Lung (tissue), 11 donors: ENCODE measurements at regions not wholly inside any gene's neighbourhood (a gene's known extent, or its start where the extent isn't known, plus 50 kb on each side); places are given as distances from the start of the nearest gene placed in this dataset.

Experiments
- ATAC-seq: fragments of 200-7000 bp; cut with Tn5 transposase; one replicate; pipeline ENCODE4 v1.9.1; 2020; ENCODE audit warnings: moderate number of reproducible peaks; ENCODE audit not compliant: insufficient read depth, low FRiP score
- DNase-seq, 3 donors: peaks; one replicate each; pipeline ENCODE4 v3.0.0-alpha.2; 2013 to 2017
- H3K27ac ChIP-seq, 2 donors: one replicate each; pipeline ENCODE4 v1.5.1; 2013; ENCODE audit warnings: mild to moderate bottlenecking in 2 of 2, moderate library complexity in 2 of 2, control low read depth in 1 of 2, inconsistent platforms in 1 of 2, low read depth in 1 of 2, low read length in 1 of 2
- H3K27me3 ChIP-seq, 3 donors: one replicate each; pipeline ENCODE4 v1.5.1; 2013; ENCODE audit warnings: low read length in 2 of 3; ENCODE audit not compliant: control insufficient read depth in 3 of 3, insufficient read depth in 3 of 3
- H3K36me3 ChIP-seq, 4 donors: one replicate each; pipeline ENCODE4 v1.5.1; 2013; ENCODE audit warnings: low read length in 4 of 4, mild to moderate bottlenecking in 1 of 4, moderate library complexity in 1 of 4; ENCODE audit not compliant: control insufficient read depth in 4 of 4, insufficient read depth in 4 of 4
- H3K4me1 ChIP-seq, 5 donors: one replicate each; pipeline ENCODE4 v1.5.1; 2013; ENCODE audit warnings: low read length in 5 of 5, mild to moderate bottlenecking in 2 of 5, moderate library complexity in 1 of 5; ENCODE audit not compliant: control insufficient read depth in 5 of 5, insufficient read depth in 5 of 5
- H3K4me3 ChIP-seq: one replicate; pipeline ENCODE4 v1.5.1; 2013; ENCODE audit warnings: mild to moderate bottlenecking, control low read depth, moderate library complexity
- H3K9ac ChIP-seq, 2 donors: one replicate each; pipeline ENCODE4 v1.5.1; 2013; ENCODE audit warnings: low read length in 2 of 2, control low read depth in 1 of 2; ENCODE audit not compliant: insufficient read depth in 1 of 2
- H3K9me3 ChIP-seq, 4 donors: one replicate each; pipeline ENCODE4 v1.5.1; 2013; ENCODE audit warnings: low read length in 3 of 4, mild to moderate bottlenecking in 1 of 4, moderate library complexity in 1 of 4; ENCODE audit not compliant: control insufficient read depth in 4 of 4, insufficient read depth in 3 of 4
- WGBS, 2 donors: extraction: QIAGEN DNeasy Blood & Tissue Kit; methylation state at CpG; one replicate each; pipeline ENCODE4 v1.1.7; 2013; 5-methylcytosine and 5-hydroxymethylcytosine counted together
- TF ChIP-seq, protein P1 (sequence below): IDR thresholded peaks from 2 replicates; pipeline ENCODE4 v1.5.1; 2012; ENCODE audit warnings: mild to moderate bottlenecking; ENCODE audit errors: control extremely low read depth, extremely low read depth
- donor health status: control.
- donor health status: control.
- donor health status: Bipolar disorder and iron deficiency.
- donor health status: healthy.
- donor health status: DM: yes; HTN: yes; CAD: no.

GRCh38 chr7:26000841-26001240 lies 151.2 kb upstream of the NFE2L3 start:
- TF ChIP-seq, protein P1, sequence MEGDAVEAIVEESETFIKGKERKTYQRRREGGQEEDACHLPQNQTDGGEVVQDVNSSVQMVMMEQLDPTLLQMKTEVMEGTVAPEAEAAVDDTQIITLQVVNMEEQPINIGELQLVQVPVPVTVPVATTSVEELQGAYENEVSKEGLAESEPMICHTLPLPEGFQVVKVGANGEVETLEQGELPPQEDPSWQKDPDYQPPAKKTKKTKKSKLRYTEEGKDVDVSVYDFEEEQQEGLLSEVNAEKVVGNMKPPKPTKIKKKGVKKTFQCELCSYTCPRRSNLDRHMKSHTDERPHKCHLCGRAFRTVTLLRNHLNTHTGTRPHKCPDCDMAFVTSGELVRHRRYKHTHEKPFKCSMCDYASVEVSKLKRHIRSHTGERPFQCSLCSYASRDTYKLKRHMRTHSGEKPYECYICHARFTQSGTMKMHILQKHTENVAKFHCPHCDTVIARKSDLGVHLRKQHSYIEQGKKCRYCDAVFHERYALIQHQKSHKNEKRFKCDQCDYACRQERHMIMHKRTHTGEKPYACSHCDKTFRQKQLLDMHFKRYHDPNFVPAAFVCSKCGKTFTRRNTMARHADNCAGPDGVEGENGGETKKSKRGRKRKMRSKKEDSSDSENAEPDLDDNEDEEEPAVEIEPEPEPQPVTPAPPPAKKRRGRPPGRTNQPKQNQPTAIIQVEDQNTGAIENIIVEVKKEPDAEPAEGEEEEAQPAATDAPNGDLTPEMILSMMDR: no peak
- DNase-seq (no peak), ATAC-seq (no peak)
- Histone ChIP-seq H3K27ac (no peak overlapping the region), H3K36me3 (no peaks in the 10 kb centered on the region), H3K4me1 (peaks cover 0 to 7% (median 0%) of the 10 kb centered on the region in 5 donors), H3K4me3 (no peak overlapping the region), H3K9me3 (peaks cover 0 to 3% (median 0%) of the 10 kb centered on the region in 4 donors), H3K27me3 (no peaks in the 10 kb centered on the region), H3K9ac (no peak overlapping the region)
- WGBS, 2 donors: 81 to 92% methylated on average over 3 of the region's 3 CpGs

DNA sequence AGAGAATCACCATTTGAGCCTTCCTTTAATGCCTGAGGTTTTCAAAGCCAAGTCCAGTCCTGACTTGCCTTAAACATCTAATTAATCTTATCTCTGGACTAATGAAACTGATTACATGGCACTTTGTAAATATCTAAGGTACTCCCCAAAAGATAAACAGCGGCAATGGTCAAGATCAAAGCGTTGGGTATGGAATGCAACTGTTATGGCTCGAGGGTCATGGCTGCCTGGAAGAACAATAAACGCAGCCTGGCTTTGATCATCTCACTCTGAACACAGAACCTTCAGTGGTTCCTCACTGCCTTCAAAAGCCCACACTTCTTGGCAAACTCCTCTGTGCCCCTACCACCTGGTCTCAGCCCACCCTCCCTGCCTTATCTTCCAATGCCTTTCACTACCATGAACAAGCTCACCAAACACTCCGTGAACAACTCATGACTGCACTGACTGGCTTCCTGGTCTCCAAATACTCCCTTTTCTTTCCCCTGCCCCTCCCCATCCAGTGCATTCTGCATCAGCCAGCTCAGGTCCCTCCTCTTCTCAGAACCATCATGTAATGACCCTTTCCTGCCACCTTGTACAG lies 150.2 kb upstream of the NFE2L3 start:
- WGBS, 2 donors: 46 to 67% methylated on average over 5 of the region's 5 CpGs
- TF ChIP-seq, protein P1: no peak
- H3K9ac ChIP-seq: no peak overlapping the region
- H3K27me3 ChIP-seq: no peaks in the 10 kb centered on the region
- no peak overlapping the region for H3K27ac ChIP-seq
- H3K9me3 ChIP-seq: peaks cover 0 to 3% (median 0%) of the 10 kb centered on the region in 4 donors
- H3K4me3 ChIP-seq: no peak overlapping the region
- no peaks in the 10 kb centered on the region for H3K36me3 ChIP-seq
- ATAC-seq (no peak), DNase-seq (no peak)
- H3K4me1 ChIP-seq: peaks cover 0 to 7% (median 0%) of the 10 kb centered on the region in 5 donors

- Histone ChIP-seq H3K36me3 (no peaks in the 10 kb centered on the region), H3K9ac (no peak overlapping the region), H3K4me1 (peaks cover 0 to 7% (median 0%) of the 10 kb centered on the region in 5 donors), H3K27me3 (no peaks in the 10 kb centered on the region), H3K27ac (no peak overlapping the region), H3K4me3 (no peak overlapping the region), H3K9me3 (peaks cover 0 to 2% (median 0%) of the 10 kb centered on the region in 4 donors)
- 77 to 90% methylated on average over 12 of the region's 12 CpGs for WGBS, 2 donors
- ATAC-seq: no peak
- DNase-seq: peak in 1 of 3 donors; percentile 27
- TF ChIP-seq, protein P1: no peak
Measured at GRCh38 chr7:26005683-26006410, 146.2 kb upstream of the NFE2L3 start.
